HG02938 (cell line): ENCODE measurements at regions not wholly inside any gene's neighbourhood (a gene's known extent, or its start where the extent isn't known, plus 50 kb on each side); places are given as distances from the start of the nearest gene placed in this dataset.

Experiments used
- ATAC-seq: cut with Tn5 transposase; IDR thresholded peaks from one replicate; pipeline ENCODE4 v1.9.1; 2021; ENCODE audit warnings: mild to moderate bottlenecking, moderate library complexity; ENCODE audit not compliant: unreplicated experiment

GRCh38 chr18:72100465-72101004 is 443.6 kb downstream of the CBLN2 start:
- no peak for ATAC-seq

- no peak for ATAC-seq
Observed at GRCh38 chr18:72091369-72091768, 452.8 kb downstream of the CBLN2 start.

- ATAC-seq, result peak; percentile 73
Observed at GRCh38 chr18:72089432-72089831, 454.7 kb downstream of the CBLN2 start.

DNA sequence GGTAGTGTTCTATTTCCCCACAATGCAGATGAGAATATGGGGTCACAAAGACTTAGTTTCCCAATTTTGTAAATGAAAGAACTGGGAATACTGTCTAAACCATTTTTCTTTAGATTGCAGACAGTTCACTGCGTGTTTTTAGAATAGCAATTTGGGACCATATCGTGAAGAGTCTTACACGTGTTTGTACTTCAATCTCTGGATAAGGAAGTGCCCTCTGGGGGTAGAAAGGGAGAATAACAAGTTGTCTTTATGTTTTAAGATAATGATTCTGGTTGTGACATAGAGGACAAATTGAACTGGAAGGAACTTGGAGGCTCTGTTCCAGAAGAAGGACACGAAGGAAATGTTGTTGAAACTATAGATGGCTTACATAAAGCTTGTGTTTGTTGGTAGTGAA is 457.7 kb downstream of the CBLN2 start:
- peak; percentile 46 for ATAC-seq

GRCh38 chr18:72075040-72075439 is 469.1 kb downstream of the CBLN2 start:
- no peak for ATAC-seq

DNA sequence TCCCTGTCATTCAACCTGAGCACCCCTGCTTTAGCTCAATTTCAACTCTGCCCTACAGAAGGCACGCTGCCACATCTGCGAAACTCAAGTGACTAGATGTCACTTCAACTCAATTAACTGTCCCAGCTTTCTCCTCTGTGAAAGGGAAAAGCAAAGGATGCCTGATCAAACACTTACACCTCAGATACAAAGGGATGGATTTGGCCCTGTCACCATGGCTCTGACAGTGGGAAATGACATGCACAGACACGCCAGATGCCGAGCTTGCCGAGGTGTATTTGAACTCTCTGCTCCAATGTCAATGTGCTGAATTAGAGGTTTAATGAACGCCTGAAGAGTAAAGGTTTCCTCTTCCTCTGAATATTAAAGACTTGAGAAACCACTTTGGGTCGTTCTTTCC is 481.1 kb downstream of the CBLN2 start:
- ATAC-seq, result no peak

- no peak for ATAC-seq
Observed at GRCh38 chr18:72058851-72059250, 485.3 kb downstream of the CBLN2 start.

DNA sequence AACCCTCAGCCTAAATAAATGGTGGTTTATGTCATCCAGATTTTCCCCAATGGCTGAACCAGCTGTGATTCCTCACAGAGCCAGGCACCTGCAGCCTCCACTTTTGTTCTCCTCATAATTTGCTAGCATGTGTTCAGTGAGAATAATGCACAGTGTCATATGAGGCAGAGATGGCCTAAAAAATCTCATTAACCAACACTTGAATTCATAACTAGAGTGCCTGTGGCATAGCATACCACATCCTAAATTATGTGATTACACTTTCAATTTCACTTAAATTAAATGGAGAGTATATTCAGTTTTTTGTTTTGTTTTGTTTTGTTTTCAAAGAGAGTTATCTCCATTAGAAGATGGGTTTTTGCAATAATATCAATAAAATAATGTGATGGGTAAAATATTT is 488.0 kb downstream of the CBLN2 start:
- no peak for ATAC-seq

DNA sequence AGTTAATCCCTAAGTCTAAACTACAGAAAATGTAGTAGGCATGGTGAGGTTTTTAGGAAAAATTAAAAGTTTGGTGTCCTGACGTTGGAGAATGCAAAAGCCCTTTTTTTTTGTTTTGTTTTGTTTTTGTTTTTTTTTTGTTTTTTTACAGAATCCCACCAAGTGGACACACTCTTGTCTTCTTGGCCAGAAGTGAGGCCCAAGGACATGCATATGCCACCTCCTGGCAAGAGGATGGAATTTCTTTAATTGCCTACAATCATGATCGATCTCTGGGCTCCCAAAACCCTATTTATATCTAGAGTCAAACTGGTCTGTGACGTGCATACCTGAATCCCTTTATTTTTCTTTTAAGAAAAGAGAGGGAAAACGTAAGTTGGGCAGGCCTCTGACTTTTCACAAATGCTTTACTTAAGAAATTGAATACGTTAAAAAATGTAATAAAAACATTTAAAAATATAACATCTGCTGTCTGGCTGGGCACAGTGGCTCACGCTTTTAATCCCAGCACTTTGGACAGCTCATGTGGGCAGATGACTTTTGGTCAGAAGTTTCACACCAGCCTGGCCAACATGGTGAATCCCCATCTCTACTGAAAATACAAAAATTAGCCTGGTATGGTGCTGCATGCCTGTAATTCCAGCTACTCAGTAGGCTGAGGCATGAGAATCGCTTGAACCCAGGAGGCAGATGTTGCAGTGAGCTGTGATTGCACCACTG is 502.7 kb downstream of the CBLN2 start:
- ATAC-seq, result no peak

- no peak for ATAC-seq
Observed at GRCh38 chr18:72013427-72013850, 530.7 kb downstream of the CBLN2 start.

DNA sequence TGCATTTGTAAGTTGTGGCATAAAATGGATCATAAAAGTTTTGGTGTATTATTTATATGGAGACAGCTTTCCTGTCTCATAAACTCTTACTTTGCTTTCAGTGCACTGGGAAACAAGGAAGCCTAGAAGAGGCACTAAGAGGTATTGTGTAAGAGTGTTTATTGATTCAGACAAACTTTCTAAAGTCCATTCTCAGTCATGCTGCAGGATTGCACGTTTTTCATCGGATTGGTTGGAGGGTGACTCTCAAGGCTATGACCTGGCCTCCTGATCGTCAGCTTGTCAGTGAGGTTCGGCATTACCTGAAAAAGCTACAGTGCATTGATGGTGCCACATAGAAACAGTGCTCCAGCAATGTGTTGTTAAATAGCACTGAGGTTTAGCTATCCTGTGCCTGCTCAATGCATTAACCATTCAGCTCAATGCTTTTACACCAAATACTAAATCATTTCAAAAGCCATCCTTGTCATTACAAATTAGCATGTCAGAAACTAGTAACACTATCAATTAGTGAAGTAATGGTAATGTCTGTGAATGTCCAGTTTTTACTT is 545.5 kb downstream of the CBLN2 start:
- ATAC-seq, result no peak

- ATAC-seq, result no peak
Observed at GRCh38 chr18:71995904-71996465, 548.2 kb downstream of the CBLN2 start.

GRCh38 chr18:71994273-71994672 is 549.9 kb downstream of the CBLN2 start:
- no peak for ATAC-seq

DNA sequence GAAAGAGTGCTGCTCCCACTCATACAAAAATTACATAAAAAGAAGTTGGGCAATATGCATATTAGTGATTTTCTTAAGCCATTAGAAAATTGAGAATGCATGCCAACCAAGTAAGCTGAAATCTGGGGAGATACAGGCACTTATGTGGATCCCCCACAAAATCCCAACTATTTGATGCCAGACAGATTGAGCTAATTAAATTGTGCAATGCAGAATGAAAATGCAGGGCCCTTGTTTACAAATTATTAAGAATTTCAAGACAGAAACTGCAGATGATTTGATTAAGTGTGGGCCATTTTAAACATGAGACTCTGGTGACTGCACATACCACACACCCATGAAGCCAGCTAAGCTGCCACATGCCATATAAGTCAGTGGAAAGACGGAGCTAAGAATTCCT is 554.5 kb downstream of the CBLN2 start:
- no peak for ATAC-seq

GRCh38 chr18:71986351-71987050 is 557.6 kb downstream of the CBLN2 start:
- ATAC-seq, result no peak

GRCh38 chr18:71976744-71977143 is 567.4 kb downstream of the CBLN2 start:
- ATAC-seq, result no peak

- no peak for ATAC-seq
Observed at GRCh38 chr18:71966791-71967190, 577.4 kb downstream of the CBLN2 start.

DNA sequence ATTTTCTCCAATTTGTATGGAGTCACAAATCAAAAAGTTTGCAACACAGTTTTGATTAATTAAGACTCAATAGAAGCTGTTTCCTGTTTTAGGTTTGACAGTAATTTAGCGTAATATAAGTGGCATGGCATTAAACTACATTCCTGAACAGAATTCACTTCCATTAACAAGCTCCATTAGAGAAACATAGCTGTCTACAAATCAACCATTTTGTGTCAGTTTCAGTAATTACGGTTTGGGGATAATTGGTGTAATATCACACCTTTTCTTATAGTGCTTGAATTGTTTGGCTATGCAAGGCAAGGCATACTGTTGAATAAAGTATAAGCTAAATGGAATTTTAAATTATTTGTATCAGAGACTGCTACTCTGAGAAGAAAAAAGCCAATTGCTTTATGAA is 585.5 kb downstream of the CBLN2 start:
- ATAC-seq, result no peak

- no peak for ATAC-seq
Observed at GRCh38 chr18:71951001-71951400, 593.1 kb downstream of the CBLN2 start.

DNA sequence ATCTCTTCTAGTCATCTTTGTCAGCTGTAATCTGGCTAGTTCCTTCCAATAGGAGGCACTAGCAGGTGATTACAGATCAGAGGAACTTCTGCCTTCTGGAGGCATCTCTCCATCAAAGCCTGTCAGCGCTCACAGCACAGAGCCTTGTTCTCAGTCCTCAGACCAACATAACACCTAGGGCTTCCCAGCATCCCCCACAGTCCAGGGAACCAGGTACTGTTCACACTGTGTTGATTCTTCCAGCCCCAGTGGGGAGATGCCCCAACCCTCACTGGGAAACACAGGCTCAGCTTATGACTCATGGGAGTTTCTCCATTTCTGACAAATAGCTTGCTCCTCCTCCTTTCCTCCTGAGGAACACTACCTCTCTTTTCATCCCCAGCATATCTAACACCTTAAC is 601.7 kb downstream of the CBLN2 start:
- no peak for ATAC-seq

DNA sequence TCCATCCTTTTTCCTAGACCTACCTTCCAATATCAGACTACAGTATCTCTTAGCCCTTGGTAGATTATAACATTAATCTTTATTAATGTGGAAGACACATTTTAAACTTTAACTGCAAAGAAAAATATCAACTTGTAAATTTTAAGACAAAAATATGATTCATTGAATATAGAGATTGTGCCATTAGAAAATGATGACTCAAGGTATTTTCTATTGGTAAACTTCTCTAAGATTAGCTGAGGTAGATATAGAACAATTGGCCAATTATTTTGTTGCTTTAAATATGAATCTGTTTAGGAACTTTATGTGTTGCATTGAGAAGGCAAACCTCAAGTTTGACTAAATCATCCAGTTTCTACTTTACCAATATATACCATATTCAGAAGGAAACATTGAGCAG is 604.7 kb downstream of the CBLN2 start:
- no peak for ATAC-seq

- no peak for ATAC-seq
Observed at GRCh38 chr18:71936744-71937143, 607.4 kb downstream of the CBLN2 start.
